ENCODE measurements at regions not wholly inside any gene's neighbourhood (a gene's known extent, or its start where the extent isn't known, plus 50 kb on each side); places are given as distances from the start of the nearest gene placed in this dataset.

- TF ChIP-seq CTCF (IDR thresholded peaks at IDR 0.05) (no peak), POLR2A (IDR thresholded peaks at IDR 0.05; ENCODE audit: low read depth) (no peak)
These were observed 93.8 kb upstream of the YWHAQ start for GRCh38 chr2:9724565-9724964.

Data from esophagus muscularis mucosa (tissue), 3 donors.